AG20443 (cell line): ENCODE measurements at regions not wholly inside any gene's neighbourhood (a gene's known extent, or its start where the extent isn't known, plus 50 kb on each side); places are given as distances from the start of the nearest gene placed in this dataset.

Source experiments
- DNase-seq: peaks from one replicate; pipeline ENCODE4 v3.0.0; 2012; ENCODE audit warnings: low spot score, mixed read lengths

DNA sequence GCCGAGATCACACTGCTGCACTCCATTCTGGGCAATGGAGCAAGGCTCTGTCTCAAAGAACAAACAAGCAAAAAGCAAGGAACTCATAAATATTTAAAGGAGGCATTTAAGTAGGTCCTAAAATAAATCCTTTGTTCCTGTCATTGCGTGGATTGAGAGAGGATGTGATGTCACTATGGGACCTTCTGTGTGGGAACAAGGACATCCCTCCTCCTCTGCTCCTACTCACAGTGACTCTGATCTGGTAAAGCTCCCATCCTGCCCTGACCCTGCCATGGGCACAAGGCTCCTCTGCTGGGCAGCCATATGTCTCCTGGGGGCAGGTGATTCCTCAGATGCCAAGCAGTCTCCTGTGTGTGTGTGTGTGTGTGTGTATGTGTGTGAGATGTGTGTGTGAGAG is 74.1 kb upstream of the PRSS58 start:
- DNase-seq, result no peak

DNA sequence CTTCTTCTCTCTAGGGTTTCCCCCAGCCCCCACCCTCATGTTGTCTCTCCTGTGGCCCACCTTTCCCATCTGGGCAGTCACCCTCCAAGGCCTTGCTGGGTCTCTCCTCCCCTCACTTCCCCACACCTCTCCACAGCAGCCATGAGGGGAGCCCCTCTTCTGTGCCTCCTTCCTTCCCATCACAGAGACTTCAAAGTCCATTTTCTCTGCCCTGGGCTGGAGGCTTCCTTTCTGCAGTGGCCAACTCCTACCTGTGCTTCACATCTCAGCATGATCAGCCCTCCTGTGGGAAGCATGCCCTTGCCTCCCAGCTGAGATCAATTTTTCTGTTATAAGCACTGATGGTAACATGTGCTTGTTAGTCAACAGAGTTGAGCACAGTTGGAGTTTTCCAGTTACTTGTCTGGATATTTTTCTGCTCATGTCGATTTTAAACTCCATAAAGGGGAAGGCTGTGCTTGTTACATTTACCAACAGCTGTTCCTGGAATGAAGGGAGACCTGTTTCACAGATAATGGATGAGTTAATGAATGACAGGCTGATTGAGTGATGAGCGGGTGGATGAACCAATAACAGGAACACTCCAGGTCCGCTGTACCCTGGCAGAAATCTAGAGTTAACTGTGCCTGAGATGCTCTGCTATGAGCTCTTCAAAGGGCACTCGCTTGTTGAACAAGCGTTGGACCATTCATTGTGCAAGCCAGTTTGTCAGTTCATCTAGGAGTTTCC is 71.4 kb upstream of the PRSS58 start:
- DNase-seq, result no peak

DNA sequence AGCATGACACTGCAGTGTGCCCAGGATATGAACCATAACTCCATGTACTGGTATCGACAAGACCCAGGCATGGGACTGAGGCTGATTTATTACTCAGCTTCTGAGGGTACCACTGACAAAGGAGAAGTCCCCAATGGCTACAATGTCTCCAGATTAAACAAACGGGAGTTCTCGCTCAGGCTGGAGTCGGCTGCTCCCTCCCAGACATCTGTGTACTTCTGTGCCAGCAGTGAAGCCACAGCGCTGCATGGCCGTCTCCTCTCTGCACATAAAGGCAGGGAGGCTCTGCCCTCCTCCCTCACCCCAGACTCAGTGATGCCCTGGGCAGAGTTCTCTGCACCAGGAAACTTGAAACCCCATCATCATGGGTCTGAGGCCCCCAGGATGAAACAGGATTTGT is 70.7 kb upstream of the PRSS58 start:
- DNase-seq, result no peak

DNA sequence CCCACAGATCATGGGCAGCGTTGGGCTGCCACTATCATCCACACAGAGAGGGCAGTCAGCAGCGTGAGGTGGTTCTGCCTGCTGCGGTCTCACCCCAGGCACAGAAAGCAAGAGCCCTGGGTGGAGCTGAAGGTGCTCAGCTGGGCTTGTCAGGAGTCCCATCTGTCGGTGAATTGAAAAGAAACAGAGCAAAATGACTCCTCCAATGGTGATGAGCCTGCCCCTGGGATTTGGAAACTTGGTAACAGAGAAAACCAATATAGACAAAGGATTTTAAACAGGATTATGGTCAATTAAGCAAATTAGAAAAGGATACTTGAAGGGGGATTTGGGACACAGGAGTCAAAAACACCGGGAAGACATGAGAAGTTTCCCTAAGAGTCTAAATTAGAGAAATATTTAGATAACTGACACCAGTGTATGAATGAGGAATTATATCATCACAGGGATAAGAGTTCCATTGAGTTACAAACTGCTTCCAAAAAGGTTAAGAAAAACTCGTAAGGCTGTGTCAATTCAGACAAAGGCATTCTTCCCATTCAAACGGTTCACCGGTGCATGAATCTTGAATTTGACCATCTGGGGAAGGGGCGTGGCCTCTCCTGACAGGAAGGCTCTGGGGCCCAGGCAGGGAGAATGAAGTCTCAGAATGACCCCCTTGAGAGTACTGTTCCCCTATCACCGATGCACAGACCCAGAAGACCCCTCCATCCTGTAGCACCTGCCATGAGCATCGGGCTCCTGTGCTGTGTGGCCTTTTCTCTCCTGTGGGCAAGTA is 70.0 kb upstream of the PRSS58 start:
- DNase-seq, result no peak

DNA sequence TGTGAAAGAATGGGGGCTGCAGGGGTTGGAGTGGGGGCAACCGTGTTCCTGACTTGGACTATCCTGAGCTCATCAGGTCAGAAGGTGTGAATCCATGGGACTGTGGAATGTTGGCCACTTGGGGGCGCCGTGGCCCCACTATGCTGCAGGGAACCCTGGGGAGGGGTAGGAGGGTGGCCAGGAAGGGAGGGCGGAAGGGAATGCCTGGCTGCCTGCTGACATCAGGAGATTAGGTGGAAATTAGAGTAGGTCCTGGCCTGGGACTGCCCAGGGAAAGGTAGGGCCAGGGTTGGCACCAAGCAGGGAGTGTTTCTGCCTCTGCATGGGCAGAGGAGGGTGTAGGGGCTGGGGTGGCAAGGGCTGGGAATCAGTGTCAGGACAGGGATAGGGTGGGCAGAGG is 65.8 kb upstream of the PRSS58 start:
- no peak for DNase-seq

DNA sequence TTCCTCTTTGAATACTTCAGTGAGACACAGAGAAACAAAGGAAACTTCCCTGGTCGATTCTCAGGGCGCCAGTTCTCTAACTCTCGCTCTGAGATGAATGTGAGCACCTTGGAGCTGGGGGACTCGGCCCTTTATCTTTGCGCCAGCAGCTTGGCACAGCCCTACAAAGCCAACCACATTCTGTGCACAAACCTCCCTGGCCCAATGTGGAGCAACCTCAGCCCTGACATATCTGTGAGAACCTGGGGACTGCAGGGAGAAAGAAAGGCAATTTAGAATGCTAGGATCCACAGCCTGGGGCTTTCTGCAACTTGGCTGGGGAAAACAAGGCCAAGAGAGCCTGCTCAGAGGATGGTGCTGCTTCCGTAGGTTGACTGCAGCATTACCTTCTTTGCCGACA is 63.5 kb upstream of the PRSS58 start:
- no peak for DNase-seq

DNA sequence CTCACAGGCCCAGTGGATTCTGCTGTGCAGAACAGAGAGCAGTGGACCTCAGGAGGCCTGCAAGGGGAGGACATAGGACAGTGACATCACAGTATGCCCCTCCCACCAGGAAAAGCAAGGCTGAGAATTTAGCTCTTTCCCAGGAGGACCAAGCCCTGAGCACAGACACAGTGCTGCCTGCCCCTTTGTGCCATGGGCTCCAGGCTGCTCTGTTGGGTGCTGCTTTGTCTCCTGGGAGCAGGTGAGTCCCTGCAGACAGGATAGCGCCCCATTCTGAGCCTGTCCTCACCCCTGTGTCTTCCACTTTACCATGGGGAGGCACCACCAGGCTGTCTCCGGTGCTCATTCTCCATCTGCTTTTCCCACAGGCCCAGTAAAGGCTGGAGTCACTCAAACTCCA is 63.0 kb upstream of the PRSS58 start:
- no peak for DNase-seq

DNA sequence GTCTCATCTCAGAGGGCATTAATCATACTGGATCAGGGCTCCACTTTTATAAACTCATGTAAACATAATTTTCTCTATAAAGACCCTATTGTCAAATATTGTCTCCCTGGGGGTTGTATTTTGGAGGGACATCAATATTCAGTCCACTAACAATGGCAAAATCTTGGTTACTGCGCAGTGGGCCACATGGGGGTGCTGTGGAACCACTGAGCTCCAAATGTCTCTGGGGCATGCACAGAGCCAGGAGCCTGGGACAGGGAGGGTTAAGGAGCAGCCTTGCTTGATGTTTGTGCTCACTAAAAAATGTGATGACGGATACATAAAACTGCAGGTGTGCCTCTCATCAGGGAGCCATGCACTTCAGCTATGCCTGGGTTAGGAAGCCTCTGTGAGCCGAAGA is 62.1 kb upstream of the PRSS58 start:
- peak; percentile 26 for DNase-seq

DNA sequence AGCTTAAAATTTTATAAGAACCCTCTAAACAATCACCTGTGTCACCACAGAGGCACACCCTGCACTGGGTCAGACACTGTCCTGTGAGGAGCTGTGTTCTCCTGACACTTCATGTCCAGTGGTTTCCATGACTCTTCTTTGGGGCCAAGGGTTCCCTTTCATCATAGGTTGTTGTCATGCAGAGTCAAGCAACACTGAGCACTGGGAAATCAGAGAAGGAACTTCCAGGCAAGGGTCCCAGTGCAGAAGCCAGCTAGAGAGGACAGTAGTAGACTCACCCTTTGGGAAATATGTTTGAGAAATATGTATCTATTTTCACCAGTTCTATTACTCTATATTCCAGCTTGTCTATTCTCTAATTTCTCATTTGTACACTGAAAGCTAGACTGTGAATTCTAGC is 56.4 kb upstream of the PRSS58 start:
- no peak for DNase-seq

DNA sequence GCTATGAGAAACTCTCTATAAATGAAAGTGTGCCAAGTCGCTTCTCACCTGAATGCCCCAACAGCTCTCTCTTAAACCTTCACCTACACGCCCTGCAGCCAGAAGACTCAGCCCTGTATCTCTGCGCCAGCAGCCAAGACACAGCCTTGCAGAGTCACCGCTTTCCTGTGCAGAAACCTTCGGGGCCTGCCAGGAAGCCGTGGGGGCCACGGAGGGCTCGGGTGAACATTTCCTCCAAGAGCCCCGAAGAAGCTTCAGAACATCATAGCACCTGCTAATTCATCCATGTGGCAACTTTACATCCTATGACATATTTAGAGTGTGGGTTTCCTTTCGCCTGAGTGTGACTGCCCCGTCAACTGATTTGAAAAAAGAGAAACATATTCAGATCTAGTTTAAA is 55.7 kb upstream of the PRSS58 start:
- DNase-seq, result no peak

DNA sequence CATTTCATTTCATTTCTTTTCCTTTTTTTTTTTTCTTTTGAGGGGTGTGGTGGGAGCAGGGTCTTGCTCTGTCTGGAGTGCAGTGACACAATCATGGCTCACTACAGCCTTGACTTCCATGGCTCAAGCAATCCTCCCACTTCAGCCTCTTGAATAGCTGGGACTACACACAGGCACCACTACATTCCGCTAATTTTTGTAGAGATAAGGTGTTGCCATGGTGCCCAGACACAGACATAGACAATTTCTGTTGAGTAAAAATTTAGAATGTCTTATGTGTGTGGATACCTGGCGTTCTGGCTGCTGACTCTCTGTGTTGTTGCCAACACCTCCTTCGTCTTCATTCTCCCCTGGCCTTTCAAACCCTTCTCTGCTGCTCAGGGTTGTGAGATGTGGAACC is 54.0 kb upstream of the PRSS58 start:
- DNase-seq, result no peak

DNA sequence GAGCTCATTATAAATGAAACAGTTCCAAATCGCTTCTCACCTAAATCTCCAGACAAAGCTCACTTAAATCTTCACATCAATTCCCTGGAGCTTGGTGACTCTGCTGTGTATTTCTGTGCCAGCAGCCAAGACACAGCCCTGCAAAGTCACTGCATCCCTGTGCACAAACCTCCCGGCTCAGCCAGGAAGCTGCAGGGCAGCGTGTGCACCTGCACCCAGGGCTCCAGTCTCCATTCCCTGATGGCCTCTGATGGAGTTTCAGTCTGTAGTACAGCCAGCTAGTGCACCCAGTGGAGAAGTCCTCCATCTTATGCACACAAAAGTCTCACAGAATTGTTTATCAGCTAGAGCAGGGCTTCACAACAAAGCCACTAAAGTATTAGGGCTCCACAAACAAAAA is 51.1 kb upstream of the PRSS58 start:
- DNase-seq, result no peak

DNA sequence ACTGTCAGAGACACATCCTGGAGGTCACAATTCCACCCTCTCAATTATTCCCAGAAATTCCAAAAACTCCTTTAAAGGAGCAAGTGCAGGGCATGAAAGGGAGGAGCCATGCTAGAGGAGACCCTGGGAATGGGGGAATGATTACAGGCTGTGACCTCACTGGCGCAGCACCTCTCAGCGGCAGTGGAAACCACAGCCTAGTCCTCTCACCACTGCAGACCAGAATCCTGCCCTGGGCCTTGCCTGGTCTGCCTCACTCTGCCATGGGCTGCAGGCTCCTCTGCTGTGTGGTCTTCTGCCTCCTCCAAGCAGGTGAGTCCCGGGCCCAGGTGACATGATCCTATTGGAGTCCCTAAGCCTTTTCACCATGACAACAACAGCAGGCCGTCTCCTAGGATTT is 50.5 kb upstream of the PRSS58 start:
- no peak for DNase-seq
